Central memory CD8-positive, alpha-beta T cell (primary cell): ENCODE measurements at regions not wholly inside any gene's neighbourhood (a gene's known extent, or its start where the extent isn't known, plus 50 kb on each side); places are given as distances from the start of the nearest gene placed in this dataset.

Source experiments
- ATAC-seq: fragments of 150-1000 bp; cut with Tn5 transposase; replicated peaks from 2 replicates; pipeline ENCODE4 v1.10.0; 2022; ENCODE audit warnings: mild to moderate bottlenecking, moderate FRiP score, moderate number of reproducible peaks; ENCODE audit not compliant: poor library complexity, severe bottlenecking; ENCODE audit errors: extremely low read depth
- DNase-seq, 2 donors: peaks; one replicate each; pipeline ENCODE4 v3.0.0; 2021; ENCODE audit warnings: low spot score in 2 of 2
- H3K27ac Mint-ChIP-seq: one replicate; pipeline ENCODE4 v1.8.0; 2022; ENCODE audit warnings: low read depth, mild to moderate bottlenecking, moderate library complexity, mixed read lengths
- H3K27me3 Mint-ChIP-seq: one replicate; pipeline ENCODE4 v1.8.0; 2022; ENCODE audit warnings: mixed read lengths
- H3K36me3 Mint-ChIP-seq: one replicate; pipeline ENCODE4 v1.8.0; 2022; ENCODE audit warnings: mild to moderate bottlenecking, moderate library complexity, mixed read lengths; ENCODE audit not compliant: insufficient read depth
- H3K4me1 Mint-ChIP-seq: one replicate; pipeline ENCODE4 v1.8.0; 2022; ENCODE audit warnings: mixed read lengths
- H3K4me3 Mint-ChIP-seq: one replicate; pipeline ENCODE4 v1.8.0; 2022; ENCODE audit warnings: mild to moderate bottlenecking, moderate library complexity, mixed read lengths
- H3K9me3 Mint-ChIP-seq: one replicate; pipeline ENCODE4 v1.8.0; 2022; ENCODE audit warnings: mixed read lengths

GRCh38 chr1:82598337-82598736 lies 797.6 kb downstream of the ADGRL2 start:
- Mint-ChIP-seq H3K36me3 (peaks cover 2% of the 10 kb centered on the region), H3K4me1 (no peaks in the 10 kb centered on the region), H3K9me3 (peaks cover 18% of the 10 kb centered on the region), H3K4me3 (no peak overlapping the region), H3K27ac (no peak overlapping the region), H3K27me3 (no peaks in the 10 kb centered on the region)
- DNase-seq (no peak), ATAC-seq (no peak)

GRCh38 chr1:82597649-82598048 lies 796.9 kb downstream of the ADGRL2 start:
- Mint-ChIP-seq H3K27ac (no peak overlapping the region), H3K9me3 (peaks cover 18% of the 10 kb centered on the region), H3K4me1 (no peaks in the 10 kb centered on the region), H3K27me3 (no peaks in the 10 kb centered on the region), H3K36me3 (peaks cover 2% of the 10 kb centered on the region), H3K4me3 (no peak overlapping the region)
- DNase-seq (no peak), ATAC-seq (no peak)

- Mint-ChIP-seq H3K9me3 (peaks cover 14% of the 10 kb centered on the region), H3K27me3 (no peaks in the 10 kb centered on the region), H3K27ac (no peak overlapping the region), H3K4me1 (no peaks in the 10 kb centered on the region), H3K4me3 (no peak overlapping the region), H3K36me3 (peaks cover 2% of the 10 kb centered on the region)
- ATAC-seq (no peak), DNase-seq (no peak)
Measured at GRCh38 chr1:82597141-82597540, 796.4 kb downstream of the ADGRL2 start.

- ATAC-seq (no peak), DNase-seq (no peak)
- H3K36me3 Mint-ChIP-seq, result peaks cover 2% of the 10 kb centered on the region
- no peaks in the 10 kb centered on the region for H3K9me3 Mint-ChIP-seq
- H3K4me3 Mint-ChIP-seq, result no peak overlapping the region
- H3K4me1 Mint-ChIP-seq, result no peaks in the 10 kb centered on the region
- H3K27ac Mint-ChIP-seq, result no peak overlapping the region
- no peaks in the 10 kb centered on the region for H3K27me3 Mint-ChIP-seq
Measured at GRCh38 chr1:82593561-82593960, 792.8 kb downstream of the ADGRL2 start.

- DNase-seq (no peak), ATAC-seq (no peak)
- Mint-ChIP-seq H3K4me1 (no peaks in the 10 kb centered on the region), H3K9me3 (no peaks in the 10 kb centered on the region), H3K36me3 (no peaks in the 10 kb centered on the region), H3K27ac (no peak overlapping the region), H3K4me3 (no peak overlapping the region), H3K27me3 (no peaks in the 10 kb centered on the region)
Measured at GRCh38 chr1:82589588-82589987, 788.9 kb downstream of the ADGRL2 start.

- no peak for ATAC-seq
- Mint-ChIP-seq H3K4me3 (no peak overlapping the region), H3K36me3 (no peaks in the 10 kb centered on the region), H3K27me3 (no peaks in the 10 kb centered on the region), H3K4me1 (no peaks in the 10 kb centered on the region), H3K9me3 (no peaks in the 10 kb centered on the region), H3K27ac (no peak overlapping the region)
- no peak for DNase-seq
Measured at GRCh38 chr1:82587371-82587770, 786.6 kb downstream of the ADGRL2 start.

GRCh38 chr1:82586473-82586872 lies 785.7 kb downstream of the ADGRL2 start:
- Mint-ChIP-seq H3K27ac (no peak overlapping the region), H3K4me1 (no peaks in the 10 kb centered on the region), H3K4me3 (no peak overlapping the region), H3K9me3 (no peaks in the 10 kb centered on the region), H3K27me3 (no peaks in the 10 kb centered on the region), H3K36me3 (no peaks in the 10 kb centered on the region)
- DNase-seq (no peak), ATAC-seq (no peak)

- no peaks in the 10 kb centered on the region for H3K4me1 Mint-ChIP-seq
- no peak for DNase-seq
- no peak overlapping the region for H3K27ac Mint-ChIP-seq
- ATAC-seq, result no peak
- no peaks in the 10 kb centered on the region for H3K36me3 Mint-ChIP-seq
- no peaks in the 10 kb centered on the region for H3K27me3 Mint-ChIP-seq
- H3K9me3 Mint-ChIP-seq, result peaks cover 10% of the 10 kb centered on the region
- H3K4me3 Mint-ChIP-seq, result no peak overlapping the region
Measured at GRCh38 chr1:82582347-82582746, 781.6 kb downstream of the ADGRL2 start.

- no peak for DNase-seq
- Mint-ChIP-seq H3K4me3 (no peak overlapping the region), H3K27ac (no peak overlapping the region), H3K36me3 (no peaks in the 10 kb centered on the region), H3K9me3 (peaks cover 10% of the 10 kb centered on the region), H3K4me1 (no peaks in the 10 kb centered on the region), H3K27me3 (no peaks in the 10 kb centered on the region)
- no peak for ATAC-seq
Measured at GRCh38 chr1:82578086-82578726, 777.5 kb downstream of the ADGRL2 start.

- Mint-ChIP-seq H3K4me1 (no peaks in the 10 kb centered on the region), H3K27me3 (no peaks in the 10 kb centered on the region), H3K9me3 (peaks cover 10% of the 10 kb centered on the region), H3K27ac (no peak overlapping the region), H3K36me3 (no peaks in the 10 kb centered on the region), H3K4me3 (no peak overlapping the region)
- ATAC-seq, result no peak
- no peak for DNase-seq
Measured at GRCh38 chr1:82567348-82567747, 766.6 kb downstream of the ADGRL2 start.

GRCh38 chr1:82565546-82565945 lies 764.8 kb downstream of the ADGRL2 start:
- peaks cover 6% of the 10 kb centered on the region for H3K9me3 Mint-ChIP-seq
- H3K4me3 Mint-ChIP-seq, result no peak overlapping the region
- no peaks in the 10 kb centered on the region for H3K36me3 Mint-ChIP-seq
- no peaks in the 10 kb centered on the region for H3K4me1 Mint-ChIP-seq
- DNase-seq, result no peak
- no peaks in the 10 kb centered on the region for H3K27me3 Mint-ChIP-seq
- no peak overlapping the region for H3K27ac Mint-ChIP-seq
- ATAC-seq, result no peak

- Mint-ChIP-seq H3K27me3 (no peaks in the 10 kb centered on the region), H3K9me3 (peaks cover 2% of the 10 kb centered on the region), H3K4me3 (no peak overlapping the region), H3K4me1 (no peaks in the 10 kb centered on the region), H3K36me3 (no peaks in the 10 kb centered on the region), H3K27ac (no peak overlapping the region)
- ATAC-seq (no peak), DNase-seq (no peak)
Measured at GRCh38 chr1:82565146-82565545, 764.4 kb downstream of the ADGRL2 start.

GRCh38 chr1:82564333-82564732 lies 763.6 kb downstream of the ADGRL2 start:
- Mint-ChIP-seq H3K27me3 (no peaks in the 10 kb centered on the region), H3K4me1 (no peaks in the 10 kb centered on the region), H3K4me3 (no peak overlapping the region), H3K36me3 (no peaks in the 10 kb centered on the region), H3K9me3 (no peaks in the 10 kb centered on the region), H3K27ac (no peak overlapping the region)
- DNase-seq (no peak), ATAC-seq (no peak)

- ATAC-seq, result no peak
- Mint-ChIP-seq H3K27me3 (no peaks in the 10 kb centered on the region), H3K4me1 (no peaks in the 10 kb centered on the region), H3K27ac (no peak overlapping the region), H3K4me3 (no peak overlapping the region), H3K36me3 (no peaks in the 10 kb centered on the region), H3K9me3 (no peaks in the 10 kb centered on the region)
- no peak for DNase-seq
Measured at GRCh38 chr1:82562448-82562847, 761.7 kb downstream of the ADGRL2 start.
